Neural cell (in vitro differentiated cells): ENCODE measurements at regions not wholly inside any gene's neighbourhood (a gene's known extent, or its start where the extent isn't known, plus 50 kb on each side); places are given as distances from the start of the nearest gene placed in this dataset.

ENCODE experiments used
- H2AFZ ChIP-seq: fragments of 200-600, 300-800 bp; sonication (generic), shearing (Covaris generic); 2 replicates; pipeline ENCODE4 v1.6.0; 2014; ENCODE audit warnings: low read depth, mild to moderate bottlenecking, antibody characterized with exemption, low read length, moderate library complexity
- H3F3A ChIP-seq: fragments of 200-600 bp; shearing (Covaris generic); 2 replicates; pipeline ENCODE4 v1.6.1; 2016; ENCODE audit warnings: mild to moderate bottlenecking, moderate library complexity, mixed read lengths, antibody characterized with exemption, low read length; ENCODE audit not compliant: insufficient read depth, poor library complexity, severe bottlenecking
- H3K27ac ChIP-seq: fragments of 200-600, 300-800 bp; sonication (generic), shearing (Covaris generic); 2 replicates; pipeline ENCODE4 v1.5.1; 2014; ENCODE audit warnings: mild to moderate bottlenecking, low read length, moderate library complexity
- H3K27me3 ChIP-seq: fragments of 300-800, 200-600 bp; sonication (generic), shearing (Covaris generic); 2 replicates; pipeline ENCODE4 v1.6.0; 2014; ENCODE audit warnings: mild to moderate bottlenecking, low read depth, low read length, moderate library complexity; ENCODE audit not compliant: insufficient read depth
- H3K36me3 ChIP-seq: fragments of 300-800, 200-600 bp; sonication (generic), shearing (Covaris generic); 2 replicates; pipeline ENCODE4 v1.5.1; 2014; ENCODE audit warnings: mild to moderate bottlenecking, antibody characterized with exemption, low read length, moderate library complexity; ENCODE audit not compliant: insufficient read depth
- H3K4me2 ChIP-seq: fragments of 300-800, 200-600 bp; sonication (generic), shearing (Covaris generic); 2 replicates; pipeline ENCODE4 v1.6.0; 2014; ENCODE audit warnings: mild to moderate bottlenecking, low read length
- H3K4me3 ChIP-seq: fragments of 300-800, 200-600 bp; sonication (generic), shearing (Covaris generic); 2 replicates; pipeline ENCODE4 v1.5.1; 2014; ENCODE audit warnings: mild to moderate bottlenecking, low read length, moderate library complexity
- H3K79me2 ChIP-seq: fragments of 200-600 bp; shearing (Covaris generic); replicated peaks from 2 replicates; pipeline ENCODE4 v1.6.0; 2014; ENCODE audit warnings: mild to moderate bottlenecking, low read length, moderate library complexity; ENCODE audit not compliant: insufficient read depth
- H3K9ac ChIP-seq: fragments of 300-800, 200-600 bp; sonication (generic), shearing (Covaris generic); 2 replicates; pipeline ENCODE4 v1.6.1; 2016; ENCODE audit warnings: mild to moderate bottlenecking, low read length, mixed read lengths
- H3K9me2 ChIP-seq: fragments of 200-600 bp; shearing (Covaris generic); 2 replicates; pipeline ENCODE4 v1.6.1; 2016; ENCODE audit warnings: mild to moderate bottlenecking, low read length, mixed read lengths; ENCODE audit not compliant: insufficient read depth
- H3K9me3 ChIP-seq: fragments of 200-600, 300-800 bp; sonication (generic), shearing (Covaris generic); 2 replicates; pipeline ENCODE4 v1.6.1; 2016; ENCODE audit warnings: mild to moderate bottlenecking, mixed run types, low read length, moderate library complexity, mixed read lengths
- H4K20me1 ChIP-seq: fragments of 200-600 bp; shearing (Covaris generic); 2 replicates; pipeline ENCODE4 v1.6.1; 2016; ENCODE audit warnings: mild to moderate bottlenecking, mixed run types; ENCODE audit not compliant: insufficient read depth
- CTCF ChIP-seq: fragments of 450-650 bp; IDR thresholded peaks from 2 replicates; pipeline ENCODE4 v1.5.1; 2014; ENCODE audit warnings: antibody characterized with exemption, mild to moderate bottlenecking, moderate library complexity; ENCODE audit not compliant: poor library complexity, severe bottlenecking
- EP300 ChIP-seq: fragments of 450-650 bp; conservative IDR thresholded peaks from 2 replicates; pipeline ENCODE4 v1.6.1; 2014; ENCODE audit warnings: antibody characterized with exemption, mild to moderate bottlenecking, moderate library complexity; ENCODE audit not compliant: poor library complexity, severe bottlenecking
- EZH2 ChIP-seq: fragments of 200-600, 300-800 bp; shearing (Covaris generic), sonication (generic); IDR thresholded peaks from 2 replicates; pipeline ENCODE4 v1.6.1; 2014; ENCODE audit warnings: antibody characterized with exemption, low read length, borderline replicate concordance, mild to moderate bottlenecking; ENCODE audit not compliant: insufficient read depth, poor library complexity, severe bottlenecking
- MXI1 ChIP-seq: fragments of 450-650 bp; conservative IDR thresholded peaks from 2 replicates; pipeline ENCODE4 v1.6.1; 2014; ENCODE audit warnings: antibody characterized with exemption, mild to moderate bottlenecking; ENCODE audit not compliant: poor library complexity, severe bottlenecking
- POLR2AphosphoS5 ChIP-seq: IDR thresholded peaks from 2 replicates; pipeline ENCODE4 v1.6.1; 2012
- RAD21 ChIP-seq: fragments of 450-650 bp; conservative IDR thresholded peaks from 2 replicates; pipeline ENCODE4 v1.6.1; 2014; ENCODE audit warnings: antibody characterized with exemption, mild to moderate bottlenecking, moderate library complexity
- SMC3 ChIP-seq: fragments of 450-650 bp; conservative IDR thresholded peaks from 2 replicates; pipeline ENCODE4 v1.6.1; 2014; ENCODE audit warnings: antibody characterized with exemption, mild to moderate bottlenecking, moderate library complexity; ENCODE audit not compliant: poor library complexity
- TAF1 ChIP-seq: IDR thresholded peaks from 2 replicates; pipeline ENCODE4 v1.6.1; 2012; ENCODE audit warnings: low read depth
- TF ChIP-seq, protein P1 (sequence below): IDR thresholded peaks from 2 replicates; pipeline ENCODE4 v1.6.1; 2012; ENCODE audit warnings: borderline replicate concordance

DNA sequence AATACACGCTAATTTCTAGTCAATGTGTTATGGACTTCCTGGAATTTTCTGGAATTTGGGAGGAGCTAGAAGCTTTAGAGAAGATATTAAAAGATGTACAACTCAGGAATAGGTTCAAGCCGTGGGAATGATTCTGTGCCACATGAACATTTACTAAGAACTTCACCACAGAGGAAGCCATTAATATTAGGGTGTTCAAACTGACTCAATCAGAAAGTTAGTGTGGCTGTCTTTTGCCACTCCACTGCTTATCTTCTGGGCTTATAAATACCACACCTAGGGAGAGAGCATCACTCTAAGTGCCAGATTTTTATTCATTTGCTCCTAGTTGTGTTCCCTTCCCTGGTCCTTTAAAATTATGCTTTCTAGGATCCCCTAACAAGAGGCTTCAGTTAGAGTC, 409.8 kb downstream of the KCTD8 start:
- Histone ChIP-seq H3K36me3 (no peaks in the 10 kb centered on the region), H3K27ac (no peak overlapping the region), H3K4me3 (no peak overlapping the region), H2AFZ (no peak overlapping the region), H3K79me2 (no peaks in the 10 kb centered on the region), H3K9me2 (no peaks in the 10 kb centered on the region), H3K4me2 (no peak overlapping the region), H3K9ac (no peak overlapping the region), H3F3A (no peaks in the 10 kb centered on the region), H3K27me3 (no peaks in the 10 kb centered on the region), H4K20me1 (no peaks in the 10 kb centered on the region), H3K9me3 (no peaks in the 10 kb centered on the region)
- TF ChIP-seq POLR2AphosphoS5 (no peak), MXI1 (no peak), SMC3 (no peak), RAD21 (no peak), CTCF (no peak), EP300 (no peak), TAF1 (no peak), EZH2 (no peak)
- TF ChIP-seq, protein P1, sequence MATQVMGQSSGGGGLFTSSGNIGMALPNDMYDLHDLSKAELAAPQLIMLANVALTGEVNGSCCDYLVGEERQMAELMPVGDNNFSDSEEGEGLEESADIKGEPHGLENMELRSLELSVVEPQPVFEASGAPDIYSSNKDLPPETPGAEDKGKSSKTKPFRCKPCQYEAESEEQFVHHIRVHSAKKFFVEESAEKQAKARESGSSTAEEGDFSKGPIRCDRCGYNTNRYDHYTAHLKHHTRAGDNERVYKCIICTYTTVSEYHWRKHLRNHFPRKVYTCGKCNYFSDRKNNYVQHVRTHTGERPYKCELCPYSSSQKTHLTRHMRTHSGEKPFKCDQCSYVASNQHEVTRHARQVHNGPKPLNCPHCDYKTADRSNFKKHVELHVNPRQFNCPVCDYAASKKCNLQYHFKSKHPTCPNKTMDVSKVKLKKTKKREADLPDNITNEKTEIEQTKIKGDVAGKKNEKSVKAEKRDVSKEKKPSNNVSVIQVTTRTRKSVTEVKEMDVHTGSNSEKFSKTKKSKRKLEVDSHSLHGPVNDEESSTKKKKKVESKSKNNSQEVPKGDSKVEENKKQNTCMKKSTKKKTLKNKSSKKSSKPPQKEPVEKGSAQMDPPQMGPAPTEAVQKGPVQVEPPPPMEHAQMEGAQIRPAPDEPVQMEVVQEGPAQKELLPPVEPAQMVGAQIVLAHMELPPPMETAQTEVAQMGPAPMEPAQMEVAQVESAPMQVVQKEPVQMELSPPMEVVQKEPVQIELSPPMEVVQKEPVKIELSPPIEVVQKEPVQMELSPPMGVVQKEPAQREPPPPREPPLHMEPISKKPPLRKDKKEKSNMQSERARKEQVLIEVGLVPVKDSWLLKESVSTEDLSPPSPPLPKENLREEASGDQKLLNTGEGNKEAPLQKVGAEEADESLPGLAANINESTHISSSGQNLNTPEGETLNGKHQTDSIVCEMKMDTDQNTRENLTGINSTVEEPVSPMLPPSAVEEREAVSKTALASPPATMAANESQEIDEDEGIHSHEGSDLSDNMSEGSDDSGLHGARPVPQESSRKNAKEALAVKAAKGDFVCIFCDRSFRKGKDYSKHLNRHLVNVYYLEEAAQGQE, result no peak

GRCh38 chr4:44046491-44046890, 402.1 kb downstream of the KCTD8 start:
- no peak for TF ChIP-seq EP300
- TF ChIP-seq POLR2AphosphoS5, result no peak
- TF ChIP-seq EZH2, result no peak
- TF ChIP-seq TAF1, result no peak
- no peak for TF ChIP-seq CTCF
- TF ChIP-seq RAD21, result no peak
- TF ChIP-seq MXI1, result no peak
- TF ChIP-seq, protein P1, result no peak
- no peak for TF ChIP-seq SMC3

More at GRCh38 chr4:44046491-44046890, 402.1 kb downstream of the KCTD8 start:
- Histone ChIP-seq H4K20me1 (no peaks in the 10 kb centered on the region), H2AFZ (no peak overlapping the region), H3K36me3 (no peaks in the 10 kb centered on the region), H3K9me3 (no peaks in the 10 kb centered on the region), H3K27me3 (no peaks in the 10 kb centered on the region), H3K9me2 (no peaks in the 10 kb centered on the region), H3K9ac (no peak overlapping the region), H3F3A (no peaks in the 10 kb centered on the region), H3K4me3 (no peak overlapping the region), H3K79me2 (no peaks in the 10 kb centered on the region), H3K4me2 (no peak overlapping the region), H3K27ac (no peak overlapping the region)
